GM19468 (cell line): ENCODE measurements at regions not wholly inside any gene's neighbourhood (a gene's known extent, or its start where the extent isn't known, plus 50 kb on each side); places are given as distances from the start of the nearest gene placed in this dataset.
A peak's percentile ranks its signal among the peaks of the same experiment; 100 is the strongest.

ENCODE experiments used
- ATAC-seq: cut with Tn5 transposase; IDR thresholded peaks from one replicate; pipeline ENCODE4 v1.9.1; 2021; ENCODE audit warnings: mild to moderate bottlenecking, moderate library complexity, moderate number of reproducible peaks; ENCODE audit not compliant: unreplicated experiment; ENCODE audit errors: extremely low read depth

DNA sequence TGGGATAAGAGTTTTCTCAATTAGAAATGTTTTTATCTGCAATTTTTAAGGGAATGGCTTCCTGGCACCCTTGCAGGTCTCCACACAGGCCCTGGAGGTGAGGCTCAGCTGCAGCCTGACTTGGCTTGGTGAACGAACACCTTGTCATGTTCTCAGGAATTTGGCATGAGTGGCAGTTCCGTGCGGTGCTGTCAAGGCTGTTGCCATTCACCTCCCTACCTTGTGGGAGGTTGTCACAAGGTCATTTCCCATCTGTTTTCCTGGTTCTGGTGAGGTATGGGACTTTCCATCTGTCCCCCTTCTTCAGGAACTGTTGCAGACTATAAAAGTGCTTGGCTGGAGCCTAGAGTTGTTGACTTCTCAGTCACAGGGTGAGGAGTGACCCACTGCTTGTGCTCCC, 82.9 kb downstream of the ELOVL4 start:
- no peak for ATAC-seq

- no peak for ATAC-seq
These were observed 83.4 kb downstream of the ELOVL4 start for GRCh38 chr6:79864001-79864400.

DNA sequence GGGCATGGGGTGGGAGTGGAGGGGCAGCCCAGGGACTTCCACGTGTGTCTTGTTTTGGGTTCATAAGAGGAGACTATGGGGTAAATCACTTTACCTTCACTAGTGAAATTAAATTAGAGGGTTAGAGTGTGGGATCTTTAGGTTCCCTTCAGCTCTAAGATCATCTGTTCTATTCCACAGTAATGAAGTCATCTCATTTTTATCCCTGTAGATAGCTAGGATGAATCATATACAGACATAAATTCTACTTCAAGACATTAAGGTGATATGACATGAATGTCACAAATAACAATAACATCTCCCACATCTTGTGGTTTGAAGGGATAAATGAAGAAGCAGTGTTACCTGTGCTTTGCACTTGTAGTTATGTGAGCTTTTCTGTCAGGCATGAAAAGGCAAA, 83.8 kb downstream of the ELOVL4 start:
- no peak for ATAC-seq

DNA sequence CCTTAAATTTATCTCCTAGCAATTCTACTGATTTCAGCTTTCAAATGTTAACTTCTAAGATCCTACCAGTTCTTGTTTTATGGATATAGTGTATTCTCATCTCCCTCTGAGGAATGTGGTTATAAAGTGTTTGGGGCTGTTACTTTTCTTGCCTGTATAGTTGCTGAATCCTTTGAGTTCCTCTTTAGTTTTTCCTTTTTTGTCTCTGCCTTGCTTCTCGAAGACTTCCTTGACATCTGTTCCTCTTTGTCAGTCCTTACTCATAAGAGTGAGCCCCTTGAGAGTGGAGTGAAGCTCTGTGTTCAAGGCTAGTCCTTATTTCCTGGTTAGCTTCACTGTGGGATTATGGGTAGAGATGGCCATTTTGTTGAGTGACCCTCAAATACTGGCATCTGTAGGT, 84.6 kb downstream of the ELOVL4 start:
- no peak for ATAC-seq

DNA sequence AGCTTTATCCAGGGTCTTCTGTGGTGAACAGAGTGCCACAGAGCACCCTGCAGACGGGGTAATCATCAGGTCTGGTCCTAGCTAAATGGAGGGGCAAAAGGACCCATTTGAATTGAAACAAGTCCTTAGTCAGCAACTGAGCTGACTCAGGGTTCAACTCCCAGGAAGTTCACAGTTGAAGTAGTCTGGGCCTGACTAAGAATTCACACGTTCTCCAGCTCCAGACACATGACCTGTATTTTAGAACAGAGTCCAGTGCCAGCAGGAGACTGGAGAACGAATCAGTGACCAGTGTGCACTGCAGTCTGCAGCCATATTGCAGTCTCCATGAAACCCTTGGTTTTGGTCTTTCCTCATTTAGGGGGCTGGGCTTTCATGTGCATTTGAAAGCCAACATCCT, 85.2 kb downstream of the ELOVL4 start:
- no peak for ATAC-seq

GRCh38 chr6:79861023-79861422, 86.3 kb downstream of the ELOVL4 start:
- ATAC-seq: no peak

DNA sequence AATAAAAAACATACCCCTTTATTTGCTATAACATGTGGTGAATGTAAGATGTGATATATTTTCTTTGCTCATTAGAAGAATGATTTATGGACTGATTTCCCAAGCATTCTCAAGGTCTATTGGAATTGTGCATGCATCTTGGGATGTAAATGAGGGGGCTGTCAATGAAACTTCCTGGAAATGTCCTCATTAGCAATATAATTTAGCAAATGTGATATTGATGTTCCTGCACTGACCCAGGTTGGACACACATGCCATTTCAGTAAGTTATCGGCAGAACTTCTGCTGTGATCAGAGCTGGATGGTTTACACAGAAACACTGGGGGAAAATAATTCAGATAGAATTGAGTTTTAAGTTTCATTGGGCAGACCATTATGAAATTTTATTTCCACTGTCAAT, 99.9 kb downstream of the ELOVL4 start:
- no peak for ATAC-seq

DNA sequence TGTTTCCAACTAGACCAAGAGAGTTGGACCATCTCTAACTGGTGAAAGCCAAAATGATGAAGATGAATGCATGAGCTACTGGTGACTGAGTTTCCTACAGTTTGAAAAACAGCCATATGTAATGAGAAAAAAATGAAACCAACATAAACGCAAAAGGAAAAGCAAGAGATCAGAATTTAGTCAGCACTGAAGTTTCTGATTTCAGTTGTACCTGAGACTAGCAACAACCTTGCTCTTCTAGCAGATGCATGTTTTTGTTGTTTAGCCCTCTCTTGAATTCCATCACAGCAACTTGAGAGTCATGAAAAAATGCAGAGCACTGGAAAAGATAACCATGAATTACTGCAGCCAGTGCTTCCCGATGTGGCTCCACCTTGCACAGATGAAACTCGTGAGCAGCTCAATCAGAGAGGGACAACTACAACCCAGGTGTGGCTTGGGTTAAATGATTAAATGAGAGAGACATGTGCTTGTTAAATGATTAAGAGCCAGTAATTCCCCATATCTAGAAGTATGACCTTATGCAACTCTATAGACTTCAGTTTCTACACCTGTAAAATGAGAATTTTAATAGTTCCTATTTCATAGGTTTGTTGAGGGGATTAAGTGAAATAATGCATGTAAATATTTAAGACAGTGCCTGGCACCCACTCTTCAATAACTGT, 104.8 kb downstream of the ELOVL4 start:
- ATAC-seq: peak; percentile 27

GRCh38 chr6:79841577-79842375, 105.6 kb downstream of the ELOVL4 start:
- peak; percentile 23 for ATAC-seq

DNA sequence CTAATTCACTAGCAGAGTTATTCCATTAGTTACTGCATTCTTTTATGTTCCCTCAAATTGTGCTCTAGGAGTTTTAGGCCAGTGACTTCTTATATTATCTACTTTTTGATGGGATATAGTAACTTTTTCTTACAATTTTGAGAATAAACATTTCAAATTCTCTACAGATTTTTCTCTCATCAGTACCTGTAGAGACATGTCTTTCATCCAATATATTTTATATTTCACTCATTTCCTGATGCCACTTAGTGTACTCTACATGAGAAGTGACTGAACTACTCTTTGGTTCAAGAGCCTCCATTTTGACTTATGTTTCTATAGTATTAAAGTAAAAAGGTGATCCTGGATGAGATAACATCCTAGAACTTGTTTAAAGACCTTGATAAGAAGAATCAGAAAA, 108.5 kb downstream of the ELOVL4 start:
- ATAC-seq: no peak

DNA sequence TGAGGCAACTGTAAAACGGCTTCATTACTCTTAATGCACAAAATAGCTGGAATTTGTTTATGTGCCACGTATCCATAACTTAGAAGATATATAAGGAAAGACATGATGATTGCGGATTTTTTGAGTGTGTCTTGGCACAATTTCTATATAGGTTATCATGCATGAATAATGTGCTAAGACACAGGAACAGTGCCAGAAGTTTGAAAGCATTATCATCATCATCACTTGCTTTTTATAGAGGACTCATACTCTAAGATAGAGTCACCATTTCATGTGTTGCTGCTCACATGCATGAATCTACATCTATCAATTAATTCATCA, 113.4 kb downstream of the ELOVL4 start:
- no peak for ATAC-seq

DNA sequence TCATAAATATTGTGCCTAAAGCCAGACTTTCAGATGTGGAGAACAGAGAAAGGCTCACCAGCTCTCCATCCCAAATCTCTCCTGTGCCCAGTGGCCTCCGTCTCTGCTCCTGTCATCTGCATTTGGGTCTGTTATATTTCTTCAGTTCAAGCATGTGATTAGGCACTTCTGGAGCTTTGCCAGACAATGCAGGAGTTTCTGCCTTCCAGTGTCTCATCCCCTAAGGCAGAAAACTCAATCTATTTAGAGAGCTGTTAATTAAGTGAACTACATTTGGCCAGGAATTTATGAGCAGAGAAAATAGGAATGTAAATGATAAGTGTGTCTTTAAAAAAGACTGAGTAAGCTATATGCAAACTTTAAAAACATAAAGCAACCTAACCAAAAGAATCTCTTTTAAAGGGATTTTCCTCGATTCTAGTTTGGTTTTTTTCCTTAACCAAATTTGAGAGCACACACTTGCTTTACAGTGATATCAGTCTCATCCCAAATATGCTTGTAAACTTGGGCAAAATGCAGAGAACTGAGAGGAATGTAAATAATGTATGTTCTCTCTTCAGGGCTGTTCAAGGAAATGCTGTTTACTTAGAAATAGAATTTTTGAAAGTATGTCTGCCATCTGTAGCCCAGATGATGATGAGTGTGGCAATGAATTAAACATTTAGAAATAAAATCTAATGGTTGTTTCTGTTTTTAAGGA, 113.9 kb downstream of the ELOVL4 start:
- no peak for ATAC-seq

DNA sequence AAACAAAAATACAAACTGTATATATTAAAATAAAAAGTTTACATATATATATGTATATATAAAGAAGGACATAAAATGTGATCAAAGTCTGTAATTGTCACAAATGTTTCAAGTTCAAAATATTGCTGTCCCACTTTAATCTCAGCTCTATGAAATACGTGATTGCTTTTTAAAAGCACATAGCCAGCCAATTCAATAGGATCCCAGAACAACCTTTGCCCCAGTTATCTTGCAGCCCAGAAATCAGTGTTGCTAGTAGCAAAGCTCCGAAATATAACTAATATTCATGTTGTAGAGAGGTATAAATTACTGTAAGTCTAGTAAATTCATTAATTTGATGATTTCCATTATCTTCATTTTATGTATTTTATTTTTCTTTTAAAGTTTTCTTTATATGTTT, 114.6 kb downstream of the ELOVL4 start:
- ATAC-seq: no peak

GRCh38 chr6:79824202-79824601, 123.2 kb downstream of the ELOVL4 start:
- ATAC-seq: no peak

- no peak for ATAC-seq
These were observed 125.5 kb downstream of the ELOVL4 start for GRCh38 chr6:79821859-79822258.

GRCh38 chr6:79818471-79818870, 128.9 kb downstream of the ELOVL4 start:
- no peak for ATAC-seq

- no peak for ATAC-seq
These were observed 132.4 kb downstream of the ELOVL4 start for GRCh38 chr6:79814940-79815339.

DNA sequence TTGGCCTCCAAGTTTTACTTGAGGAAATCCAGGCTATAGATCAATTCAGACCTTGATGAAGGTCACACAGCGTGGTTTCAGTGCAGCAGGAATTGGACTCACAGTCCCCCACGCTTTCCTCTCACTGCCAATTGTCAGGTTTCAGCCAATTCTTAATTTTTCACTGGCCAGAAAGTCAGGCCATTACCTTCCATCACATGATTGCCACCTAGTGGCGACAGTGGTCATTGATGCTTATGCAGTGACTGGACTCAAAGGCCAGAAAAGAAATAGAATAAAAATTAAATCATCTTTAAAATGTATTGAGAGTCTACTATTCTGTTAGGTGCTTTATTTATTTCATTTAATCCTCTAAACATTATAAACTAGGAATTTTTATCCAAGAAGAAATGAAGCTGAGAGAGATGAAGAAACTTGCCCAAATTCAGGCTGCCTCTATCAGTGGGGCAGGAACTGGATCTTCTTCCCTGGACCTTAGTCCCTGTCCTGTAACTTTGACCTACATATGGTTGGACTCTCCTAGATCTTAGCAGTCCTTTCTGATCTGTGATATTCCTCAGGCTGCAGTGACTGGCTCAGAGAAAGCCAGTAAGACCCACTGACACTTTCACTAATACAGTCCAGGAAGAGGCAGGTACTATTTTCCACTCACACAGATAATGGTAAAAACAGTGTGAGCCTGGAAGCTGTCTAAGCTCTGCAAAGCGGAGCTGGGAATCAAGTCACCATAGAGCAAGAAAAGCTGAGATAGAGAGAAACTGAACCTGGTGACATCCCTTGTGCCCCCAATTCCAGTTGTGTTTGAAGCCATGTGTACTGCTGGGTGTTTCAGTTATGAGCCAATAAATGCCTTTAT, 133.3 kb downstream of the ELOVL4 start:
- ATAC-seq: peak; percentile 86

DNA sequence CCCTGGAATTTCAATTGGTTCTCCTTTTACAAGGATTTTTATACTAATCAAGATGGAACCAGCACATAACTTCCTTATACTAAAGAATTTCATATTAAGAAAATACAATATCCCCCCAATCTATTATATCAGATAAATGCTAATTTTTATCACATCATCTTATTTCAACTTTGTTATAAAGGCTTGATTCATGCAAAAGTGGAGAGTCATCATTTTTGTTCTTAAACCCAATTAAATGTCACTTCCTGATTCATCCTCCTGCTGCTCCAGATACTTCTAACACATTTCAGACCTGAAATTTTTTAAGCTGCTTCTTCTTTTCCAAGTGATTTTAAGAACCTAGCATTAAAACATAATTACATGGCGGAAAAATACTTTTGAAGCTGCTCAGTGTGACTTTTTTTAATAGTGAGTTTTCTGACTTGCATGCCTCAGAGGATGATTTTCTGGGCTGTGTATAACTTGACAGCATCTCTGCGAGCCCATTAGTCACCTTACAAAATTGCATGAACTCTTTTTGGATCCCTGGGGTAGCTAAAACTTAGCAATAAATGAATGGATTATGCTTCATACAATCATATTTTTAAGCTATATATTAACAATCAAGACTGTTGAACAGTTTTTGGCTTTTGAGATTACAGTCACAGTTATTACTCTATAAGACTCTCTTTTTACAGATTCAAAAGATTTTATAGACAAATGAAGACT, 134.1 kb downstream of the ELOVL4 start:
- no peak for ATAC-seq

GRCh38 chr6:79812195-79812594, 135.2 kb downstream of the ELOVL4 start:
- no peak for ATAC-seq
